ENCODE measurements at regions not wholly inside any gene's neighbourhood (a gene's known extent, or its start where the extent isn't known, plus 50 kb on each side); places are given as distances from the start of the nearest gene placed in this dataset.

DNA sequence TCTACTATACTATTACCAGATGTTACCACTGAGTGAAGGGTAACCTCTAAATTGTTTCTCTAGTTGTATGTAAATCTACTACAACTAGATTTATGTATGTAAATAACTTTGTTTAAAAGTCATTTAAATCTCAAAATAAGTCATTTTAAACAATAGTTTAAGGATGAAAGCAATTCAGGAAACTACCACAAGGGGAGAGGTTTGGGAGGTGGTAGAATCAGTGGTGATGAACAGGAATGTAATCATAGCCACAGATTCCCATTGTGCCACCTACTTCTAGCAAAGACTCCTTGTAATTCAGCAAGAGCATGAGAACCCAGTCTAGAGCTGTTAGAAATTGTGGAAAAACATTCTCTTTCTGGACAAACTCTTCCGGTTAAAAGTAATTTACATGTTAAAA is 234.6 kb downstream of the SLC7A11 start:
- Histone ChIP-seq H3K27ac (no peak overlapping the region), H3K4me3 (no peak overlapping the region), H3K36me3 (no peaks in the 10 kb centered on the region), H3K4me1 (no peaks in the 10 kb centered on the region), H3K9me3 (no peaks in the 10 kb centered on the region), H3K27me3 (no peaks in the 10 kb centered on the region)
- DNase-seq, result no peak
- intact Hi-C loops (cut with DNase I; ENCODE audit: low total_unique reads), result no loop called here
- 90 to 96% (median 93%) methylated on average over 1 of the region's 1 CpG for WGBS, 5 donors
- TF ChIP-seq POLR2A (IDR thresholded peaks at IDR 0.05), result no peak
- TF ChIP-seq, protein P1, sequence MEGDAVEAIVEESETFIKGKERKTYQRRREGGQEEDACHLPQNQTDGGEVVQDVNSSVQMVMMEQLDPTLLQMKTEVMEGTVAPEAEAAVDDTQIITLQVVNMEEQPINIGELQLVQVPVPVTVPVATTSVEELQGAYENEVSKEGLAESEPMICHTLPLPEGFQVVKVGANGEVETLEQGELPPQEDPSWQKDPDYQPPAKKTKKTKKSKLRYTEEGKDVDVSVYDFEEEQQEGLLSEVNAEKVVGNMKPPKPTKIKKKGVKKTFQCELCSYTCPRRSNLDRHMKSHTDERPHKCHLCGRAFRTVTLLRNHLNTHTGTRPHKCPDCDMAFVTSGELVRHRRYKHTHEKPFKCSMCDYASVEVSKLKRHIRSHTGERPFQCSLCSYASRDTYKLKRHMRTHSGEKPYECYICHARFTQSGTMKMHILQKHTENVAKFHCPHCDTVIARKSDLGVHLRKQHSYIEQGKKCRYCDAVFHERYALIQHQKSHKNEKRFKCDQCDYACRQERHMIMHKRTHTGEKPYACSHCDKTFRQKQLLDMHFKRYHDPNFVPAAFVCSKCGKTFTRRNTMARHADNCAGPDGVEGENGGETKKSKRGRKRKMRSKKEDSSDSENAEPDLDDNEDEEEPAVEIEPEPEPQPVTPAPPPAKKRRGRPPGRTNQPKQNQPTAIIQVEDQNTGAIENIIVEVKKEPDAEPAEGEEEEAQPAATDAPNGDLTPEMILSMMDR (IDR thresholded peaks at IDR 0.05), result no peak
- no peak for TF ChIP-seq POLR2AphosphoS5 (IDR thresholded peaks at IDR 0.05)
- no peak for TF ChIP-seq EP300 (IDR thresholded peaks at IDR 0.05)

DNA sequence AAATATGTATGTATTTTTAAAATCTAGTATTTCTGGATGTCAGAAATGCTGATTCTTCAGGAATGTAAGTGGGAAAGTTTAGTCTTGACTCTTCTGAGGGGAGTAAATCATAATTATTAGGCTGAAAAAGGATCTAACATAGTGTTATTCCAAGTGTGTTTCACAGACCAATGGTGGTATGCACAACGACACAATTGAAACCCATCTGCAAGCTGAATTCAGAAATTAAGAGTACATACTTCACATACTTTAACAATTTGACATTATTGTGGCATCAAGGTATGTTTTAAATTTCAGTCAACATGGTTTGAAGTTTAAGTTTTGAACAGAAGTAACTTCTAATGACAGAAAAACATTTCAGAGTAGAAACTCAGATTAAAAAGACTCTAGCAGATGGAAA is 236.7 kb downstream of the SLC7A11 start:
- TF ChIP-seq, protein P1 (IDR thresholded peaks at IDR 0.05), result no peak
- TF ChIP-seq POLR2AphosphoS5 (IDR thresholded peaks at IDR 0.05) (no peak), EP300 (IDR thresholded peaks at IDR 0.05) (no peak), POLR2A (IDR thresholded peaks at IDR 0.05) (no peak)
- Histone ChIP-seq H3K9me3 (no peaks in the 10 kb centered on the region), H3K4me3 (no peak overlapping the region), H3K27ac (no peak overlapping the region), H3K4me1 (no peaks in the 10 kb centered on the region), H3K36me3 (no peaks in the 10 kb centered on the region), H3K27me3 (no peaks in the 10 kb centered on the region)
- DNase-seq, result no peak
- intact Hi-C loops (cut with DNase I; ENCODE audit: low total_unique reads), result no loop called here
- 71 to 84% (median 83%) methylated on average over 1 of the region's 1 CpG for WGBS, 5 donors

GRCh38 chr4:138003248-138003647 is 238.9 kb downstream of the SLC7A11 start:
- Histone ChIP-seq H3K4me1 (no peaks in the 10 kb centered on the region), H3K27me3 (no peaks in the 10 kb centered on the region), H3K4me3 (no peak overlapping the region), H3K9me3 (no peaks in the 10 kb centered on the region), H3K36me3 (no peaks in the 10 kb centered on the region), H3K27ac (no peak overlapping the region)
- DNase-seq, result no peak
- TF ChIP-seq, protein P1 (IDR thresholded peaks at IDR 0.05), result no peak
- TF ChIP-seq POLR2A (IDR thresholded peaks at IDR 0.05), result no peak
- TF ChIP-seq EP300 (IDR thresholded peaks at IDR 0.05), result no peak
- TF ChIP-seq POLR2AphosphoS5 (IDR thresholded peaks at IDR 0.05), result no peak
- intact Hi-C loops (cut with DNase I; ENCODE audit: low total_unique reads), result no loop called here

DNA sequence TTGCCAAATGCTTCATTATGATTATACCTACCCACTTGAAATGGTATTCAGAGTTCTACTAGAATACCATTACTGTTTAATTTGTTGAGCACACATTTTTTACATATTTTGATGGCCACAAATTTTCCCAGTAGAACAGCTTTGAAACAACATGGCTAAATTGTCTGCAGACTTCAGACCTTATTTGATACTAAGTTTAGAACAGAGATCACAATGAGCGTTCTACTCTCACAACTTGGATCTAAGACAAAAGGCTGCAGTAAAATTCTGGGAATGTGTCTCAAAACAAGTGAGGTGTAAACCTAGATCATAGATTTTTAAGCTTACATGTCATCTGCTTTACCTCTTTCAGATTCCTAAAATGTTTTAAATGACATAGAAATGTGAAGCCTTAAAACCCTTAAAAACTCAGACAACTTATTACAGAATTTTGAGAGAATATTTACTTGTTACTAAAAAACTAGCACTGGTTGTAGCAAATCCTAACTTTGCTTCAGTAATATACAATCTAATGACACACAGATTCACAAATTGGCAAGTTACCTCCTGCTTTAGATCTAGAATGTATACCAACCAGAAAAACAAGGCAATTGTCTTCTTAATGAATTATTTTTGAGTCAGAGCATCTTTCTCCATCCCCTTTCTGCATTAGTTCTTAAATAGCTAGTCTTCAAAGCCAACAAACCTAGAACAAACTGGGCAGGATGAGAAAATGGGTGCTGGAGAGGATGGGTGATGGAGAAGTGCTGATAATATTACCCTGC is 243.3 kb downstream of the SLC7A11 start:
- TF ChIP-seq POLR2AphosphoS5 (IDR thresholded peaks at IDR 0.05), result no peak
- TF ChIP-seq, protein P1 (IDR thresholded peaks at IDR 0.05), result no peak
- TF ChIP-seq POLR2A (IDR thresholded peaks at IDR 0.05), result no peak
- TF ChIP-seq EP300 (IDR thresholded peaks at IDR 0.05), result no peak
- no peaks in the 10 kb centered on the region for H3K4me1 ChIP-seq
- H3K27ac ChIP-seq, result no peak overlapping the region
- no peak overlapping the region for H3K4me3 ChIP-seq
- intact Hi-C loops (cut with DNase I; ENCODE audit: low total_unique reads), result no loop called here
- H3K36me3 ChIP-seq, result no peaks in the 10 kb centered on the region
- WGBS, 5 donors, result 67 to 74% (median 68%) methylated on average over 1 of the region's 1 CpG
- no peak for DNase-seq
- no peaks in the 10 kb centered on the region for H3K9me3 ChIP-seq
- H3K27me3 ChIP-seq, result no peaks in the 10 kb centered on the region

All from stomach (tissue), 8 donors.